ENCODE measurements at regions not wholly inside any gene's neighbourhood (a gene's known extent, or its start where the extent isn't known, plus 50 kb on each side); places are given as distances from the start of the nearest gene placed in this dataset.
A peak's percentile ranks its signal among the peaks of the same experiment; 100 is the strongest.

DNA sequence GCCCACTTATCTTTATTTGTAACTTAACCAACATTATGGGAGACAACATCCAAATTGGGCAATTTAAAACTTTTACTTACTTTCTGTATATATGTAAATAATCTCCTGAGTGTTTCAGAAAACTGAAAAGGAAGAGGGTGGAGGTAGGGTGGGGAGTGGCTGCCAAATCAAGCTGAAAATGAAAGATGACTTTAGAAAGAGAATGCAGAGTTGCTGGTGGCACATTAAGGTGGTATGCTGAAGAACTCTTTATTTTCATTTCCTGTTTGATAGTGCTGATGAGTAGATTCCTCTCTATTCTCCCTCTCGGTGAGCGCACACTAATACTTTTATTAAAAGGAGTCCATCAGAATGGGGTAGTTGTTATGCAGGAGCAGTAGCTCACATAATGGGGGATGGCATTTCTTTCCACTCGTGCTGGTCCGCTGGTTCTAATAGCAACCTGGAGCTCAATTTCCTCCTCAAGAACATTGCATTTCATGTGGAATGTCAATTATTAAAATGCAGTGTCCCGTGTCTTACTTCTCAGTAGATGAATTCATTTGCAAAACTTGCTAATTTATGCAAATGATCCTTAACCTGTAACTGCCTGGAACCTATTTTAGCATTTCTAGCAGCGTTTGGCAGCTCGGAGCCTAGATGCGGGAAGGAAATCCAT, 466.9 kb upstream of the HNRNPA3 start:
- no peak for DNase-seq

GRCh38 chr2:176746411-176746810, 466.2 kb upstream of the HNRNPA3 start:
- no peak for DNase-seq

DNA sequence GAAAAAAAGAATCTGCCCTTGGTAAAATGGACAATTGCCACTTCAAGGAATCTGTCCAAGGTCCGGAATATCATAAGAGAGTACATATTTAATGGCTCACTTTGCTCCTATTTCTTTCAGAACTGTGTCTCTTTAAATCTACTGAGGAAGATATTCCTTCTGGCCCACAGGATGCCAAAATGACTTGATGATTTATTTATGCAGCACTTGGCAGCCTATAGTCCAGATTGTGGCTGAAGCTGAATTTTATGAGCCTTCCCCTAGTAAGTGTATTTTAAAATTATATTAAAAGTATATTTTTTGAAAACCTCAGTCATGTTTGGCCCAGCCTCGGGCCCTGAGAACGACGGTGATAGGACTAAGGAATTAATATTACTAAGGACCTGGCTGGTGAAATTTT, 465.1 kb upstream of the HNRNPA3 start:
- no peak for DNase-seq

DNA sequence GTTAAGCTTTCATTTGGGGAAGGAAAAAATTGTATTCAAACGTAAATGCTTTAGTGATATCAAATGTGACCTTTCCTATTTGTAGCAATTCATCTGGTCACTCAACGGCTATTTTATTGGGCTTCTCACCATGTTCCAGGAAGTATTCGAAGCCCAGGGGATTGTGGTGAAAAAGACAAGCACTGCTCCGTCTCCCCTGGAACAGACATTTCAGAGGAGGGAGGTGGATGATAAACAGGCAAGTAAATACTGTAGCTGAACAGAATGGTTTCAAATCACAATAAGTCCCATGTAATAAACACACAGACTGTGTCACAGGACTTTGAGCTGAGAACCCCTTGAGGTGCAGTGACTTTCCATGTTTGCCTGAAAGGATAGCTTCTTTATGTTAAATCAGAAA, 464.7 kb upstream of the HNRNPA3 start:
- DNase-seq: no peak

- no peak for DNase-seq
Measured at GRCh38 chr2:176748662-176749061, 463.9 kb upstream of the HNRNPA3 start.

GRCh38 chr2:176751314-176752227, 461.0 kb upstream of the HNRNPA3 start:
- DNase-seq: peak; percentile 26 to 58

DNA sequence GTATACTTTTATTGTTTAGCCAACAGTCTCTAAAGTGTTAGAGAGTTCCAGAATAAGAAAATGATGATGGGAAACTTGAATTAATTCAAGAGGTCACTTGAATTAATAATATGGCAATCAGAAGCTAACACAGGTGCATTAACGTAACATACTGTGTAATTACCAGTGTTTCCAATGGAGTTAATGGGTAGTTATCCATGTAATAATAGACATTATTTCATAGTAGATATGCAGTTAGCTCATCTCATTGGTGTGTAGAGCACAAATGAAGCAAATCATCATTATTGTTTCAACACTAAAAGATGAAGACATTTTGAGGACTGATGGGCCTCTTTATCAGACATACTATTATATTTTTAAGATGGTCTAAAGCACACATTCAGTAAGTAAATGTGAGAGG, 460.3 kb upstream of the HNRNPA3 start:
- no peak for DNase-seq

DNA sequence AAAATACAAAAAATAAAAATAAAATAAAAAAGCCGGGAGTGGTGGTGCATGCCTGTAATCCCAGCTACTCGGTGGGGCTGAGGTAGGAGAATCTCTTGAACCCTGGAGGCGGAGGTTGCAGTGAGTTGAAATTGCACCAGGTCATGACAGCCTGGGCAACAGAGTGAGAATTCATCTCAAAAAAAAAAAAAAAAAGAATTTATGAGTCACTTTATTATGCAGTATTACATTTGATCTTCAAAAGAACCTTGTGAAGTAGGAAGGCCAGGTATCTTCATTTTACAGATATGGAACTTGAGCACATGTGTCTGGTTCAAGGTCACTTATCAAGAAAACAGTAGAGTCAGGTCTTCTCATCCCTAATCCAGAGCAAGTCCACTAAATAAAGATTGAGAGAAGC, 459.4 kb upstream of the HNRNPA3 start:
- no peak for DNase-seq

DNA sequence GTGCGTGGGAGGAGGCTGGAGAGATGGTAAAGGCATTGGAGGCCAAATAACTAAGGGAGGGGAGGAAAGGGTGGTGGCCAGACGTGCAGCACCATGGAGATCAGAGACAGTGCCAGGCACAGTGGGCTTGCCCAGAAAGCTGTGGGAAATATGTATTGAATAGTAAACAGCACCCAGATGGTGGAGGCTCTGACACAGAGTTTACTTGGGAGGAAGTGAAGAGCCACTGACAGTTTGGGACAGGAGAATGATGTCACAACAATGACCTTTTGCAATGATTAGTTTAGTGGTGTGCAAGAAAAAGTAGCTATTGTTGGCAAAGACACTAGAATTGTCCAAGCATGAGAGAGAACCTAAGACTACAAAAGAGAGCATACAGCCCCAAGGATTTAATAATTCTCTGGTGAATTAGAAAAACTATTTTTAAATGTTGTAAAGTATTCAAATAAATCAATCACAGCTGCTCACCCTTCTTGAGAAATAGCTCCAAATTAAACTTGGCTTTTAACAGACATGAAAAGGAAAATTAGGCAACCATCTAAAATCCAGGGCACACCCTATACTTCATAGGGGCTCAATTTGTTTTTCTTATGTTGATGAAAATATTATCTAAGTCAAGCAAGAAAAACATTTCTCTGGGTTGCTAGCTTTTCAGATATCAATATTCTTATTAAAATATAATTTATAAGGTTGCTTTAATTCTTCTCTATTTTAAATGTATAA, 458.7 kb upstream of the HNRNPA3 start:
- peak in 1 of 2 experiments; percentile 1 for DNase-seq

- no peak for DNase-seq
Measured at GRCh38 chr2:176755537-176756135, 457.0 kb upstream of the HNRNPA3 start.

DNA sequence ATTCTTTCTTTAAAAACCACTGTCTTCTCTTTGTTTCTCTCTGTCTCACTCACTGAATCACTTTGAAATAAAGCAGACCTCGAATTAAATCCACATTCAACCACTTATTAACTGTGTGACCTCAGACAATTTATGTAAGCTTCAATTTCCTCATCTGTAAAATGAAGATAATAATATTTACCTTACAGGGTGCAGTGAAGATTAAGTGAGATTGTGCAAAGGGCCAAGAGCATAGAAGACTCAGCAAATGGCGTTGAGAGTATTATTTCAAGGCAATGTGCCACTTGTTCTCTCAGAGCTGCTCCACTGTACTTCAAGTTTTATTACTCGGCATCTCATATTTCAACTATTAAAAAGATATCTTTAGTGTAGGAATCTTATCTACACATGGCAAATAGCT, 454.2 kb upstream of the HNRNPA3 start:
- DNase-seq: peak in 1 of 2 experiments; percentile 7

DNA sequence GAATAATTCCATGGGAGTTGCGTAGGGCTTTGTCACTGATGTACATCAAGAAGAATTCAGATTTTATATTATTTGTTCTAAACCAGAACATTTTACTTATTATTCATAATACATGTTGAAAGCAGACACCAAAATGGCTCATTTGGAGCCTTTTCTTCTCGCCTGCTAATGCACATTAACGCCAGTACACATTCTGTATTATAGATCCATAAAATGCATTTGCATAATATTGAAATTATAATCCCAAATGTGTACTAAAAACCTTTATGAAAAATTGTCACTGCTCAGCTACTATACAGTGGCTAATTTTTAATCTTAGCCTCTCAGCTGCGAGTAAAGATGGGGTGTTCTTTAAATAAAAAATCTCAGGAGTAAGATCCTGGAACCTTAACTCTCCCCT, 452.2 kb upstream of the HNRNPA3 start:
- no peak for DNase-seq

DNA sequence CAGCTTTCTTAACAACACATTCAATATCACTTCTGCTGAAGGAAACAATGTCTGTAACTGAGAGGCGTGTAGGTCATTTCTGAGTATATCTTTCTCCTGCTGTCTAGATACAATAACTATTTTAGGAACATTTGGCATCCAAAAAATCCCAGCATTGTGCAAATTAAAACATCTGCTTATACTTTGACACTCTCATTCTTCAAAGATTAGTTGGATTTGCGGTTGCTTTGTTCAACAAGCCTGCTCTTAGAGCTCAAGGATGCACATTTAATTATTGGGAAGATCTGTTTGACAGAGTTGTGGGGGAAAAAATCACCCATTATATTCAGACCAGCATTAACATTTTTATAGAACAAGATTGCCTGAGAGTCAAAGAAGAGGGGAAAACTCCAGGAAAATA, 449.5 kb upstream of the HNRNPA3 start:
- peak in 1 of 2 experiments; percentile 70 for DNase-seq

- peak in 1 of 2 experiments; percentile 53 for DNase-seq
Measured at GRCh38 chr2:176763851-176764404, 448.7 kb upstream of the HNRNPA3 start.

DNA sequence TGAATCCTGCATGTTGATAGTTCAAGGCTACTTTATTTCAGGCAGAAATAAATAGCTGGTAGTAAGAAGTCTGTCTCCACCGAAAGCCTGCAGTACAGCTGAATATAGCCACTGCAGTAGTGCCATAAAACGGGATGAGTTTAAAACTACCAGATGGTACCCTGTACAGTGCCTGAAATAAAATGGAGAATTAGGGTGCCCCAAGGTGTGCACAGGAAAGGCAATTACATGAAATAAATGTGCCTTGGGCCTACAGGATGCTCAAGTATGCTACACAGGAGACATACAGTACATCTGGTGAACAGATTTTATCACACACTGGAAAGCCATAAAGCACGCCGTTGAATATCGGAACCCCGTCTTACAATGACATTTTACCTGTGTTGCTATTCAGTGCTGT, 447.7 kb upstream of the HNRNPA3 start:
- DNase-seq: no peak

GRCh38 chr2:176766005-176766404, 446.6 kb upstream of the HNRNPA3 start:
- DNase-seq: no peak

- peak; percentile 46 to 83 for DNase-seq
Measured at GRCh38 chr2:176768185-176768584, 444.4 kb upstream of the HNRNPA3 start.

GRCh38 chr2:176769021-176769420, 443.6 kb upstream of the HNRNPA3 start:
- DNase-seq: no peak

DNA sequence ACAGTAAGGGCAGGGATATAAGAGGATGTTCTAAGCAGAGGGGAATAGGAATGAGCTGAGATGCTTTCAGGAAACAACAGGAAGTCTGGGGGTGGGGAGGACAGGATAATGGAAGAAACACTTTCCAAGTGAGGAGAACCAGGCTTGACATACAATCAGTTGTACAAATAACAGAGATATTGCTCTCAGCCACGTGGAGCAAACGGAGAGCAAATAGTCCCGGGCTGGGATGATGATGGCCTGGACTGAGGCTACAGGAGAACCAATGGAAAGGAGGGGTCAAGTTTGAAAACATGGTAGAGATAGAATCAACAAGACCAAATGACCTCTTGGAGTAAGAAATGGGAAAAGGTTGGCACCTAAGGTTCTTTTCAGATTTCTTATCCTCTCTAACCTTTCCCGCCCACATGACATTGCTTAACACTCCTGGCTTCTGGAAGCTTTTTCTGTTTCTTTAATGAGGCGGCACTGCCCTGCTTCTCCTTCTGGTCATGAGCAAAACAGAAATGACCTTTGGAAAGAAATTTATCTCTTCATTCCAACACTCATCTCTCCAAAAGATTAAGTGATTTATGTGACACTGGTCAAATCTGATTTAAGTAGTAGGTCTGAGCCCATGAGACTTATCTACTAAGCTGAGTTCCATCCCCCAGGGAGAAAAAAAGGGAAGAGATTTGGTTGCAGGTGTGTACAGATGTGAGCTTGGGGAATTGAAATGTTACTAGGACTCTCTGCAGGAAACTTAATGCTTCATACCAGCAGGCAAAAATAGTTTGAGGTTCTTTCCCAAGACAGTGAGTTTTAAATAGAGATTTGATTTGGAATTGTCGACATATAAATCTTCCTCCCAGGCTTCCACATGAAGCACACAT, 442.9 kb upstream of the HNRNPA3 start:
- no peak for DNase-seq

DNA sequence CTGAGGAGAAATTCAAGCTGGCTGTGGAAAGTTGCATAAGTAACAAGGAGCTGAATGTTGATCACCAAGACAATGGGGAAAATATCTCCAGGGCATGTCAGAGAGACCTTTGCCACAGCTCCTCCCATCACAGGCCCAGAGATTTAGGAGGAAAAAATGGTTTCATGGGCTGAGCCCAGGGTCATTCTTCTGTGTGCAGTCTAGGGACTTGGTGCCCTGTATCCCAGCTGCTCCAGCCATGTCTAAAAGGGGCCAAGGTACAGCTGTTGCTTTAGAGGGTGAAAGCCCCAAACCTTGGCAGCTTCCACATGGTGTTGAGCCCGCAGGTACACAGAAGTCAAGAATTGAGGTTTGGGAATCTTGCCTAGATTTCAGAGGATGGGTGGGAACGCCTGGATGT, 439.8 kb upstream of the HNRNPA3 start:
- DNase-seq: no peak

DNA sequence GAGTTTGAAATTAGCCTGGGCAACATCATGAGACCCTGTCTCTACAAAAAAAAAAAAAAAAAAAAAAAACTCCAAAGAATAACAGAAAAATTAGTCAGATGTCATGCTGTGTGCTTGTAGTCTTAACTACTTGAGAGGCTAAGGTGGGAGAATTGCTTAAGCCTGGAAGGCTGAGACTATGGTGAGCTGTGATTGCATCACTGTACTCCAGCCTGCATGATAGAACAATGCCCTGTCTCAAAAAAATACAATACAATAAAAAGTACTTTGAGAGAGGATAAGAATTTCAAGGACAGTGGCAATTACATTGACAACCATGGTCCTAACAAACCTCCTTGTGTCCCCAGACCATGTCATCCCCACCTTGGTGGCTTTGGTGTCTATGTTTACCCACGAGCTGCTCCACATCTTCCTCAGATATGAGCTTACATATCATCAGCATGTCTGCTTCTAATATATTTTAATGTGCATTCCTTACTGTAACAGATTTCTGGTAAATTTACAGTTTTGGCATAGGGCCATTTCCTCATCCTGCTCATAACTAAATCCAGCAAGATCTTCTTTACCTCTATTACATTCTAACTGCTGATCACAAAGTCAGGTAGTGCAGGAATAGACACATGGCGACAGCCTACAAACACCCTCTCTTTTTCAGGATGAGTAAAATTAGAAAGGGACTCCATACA, 437.7 kb upstream of the HNRNPA3 start:
- DNase-seq: no peak

Data from NCI-H524 (cell line).